Panc1 (cell line): ENCODE measurements at regions not wholly inside any gene's neighbourhood (a gene's known extent, or its start where the extent isn't known, plus 50 kb on each side); places are given as distances from the start of the nearest gene placed in this dataset.

Experiments used
- ATAC-seq: fragments of 200-7000 bp; cut with Tn5 transposase; 2 replicates; pipeline ENCODE4 v1.9.1; 2020; ENCODE audit warnings: mild to moderate bottlenecking, moderate library complexity
- BruUV-seq: library from RNA; stranded (reverse); fragments of 400-500 nt; replicated peaks from 2 replicates; lab custom pipeline; 2021; lab: Mats Ljungman, UMichigan
- CTCF ChIA-PET: fragments of 300-600 bp; sonication (Branson Sonifier 250); formaldehyde crosslinking; loops from one replicate; lab custom pipeline; 2022; ENCODE audit warnings: antibody characterized with exemption; lab: Charles Lee
- POLR2A ChIA-PET: fragments of 300-600 bp; sonication (Branson Sonifier 250); formaldehyde crosslinking; loops from one replicate; lab custom pipeline; 2022; ENCODE audit warnings: antibody characterized with exemption; lab: Charles Lee
- DNase-seq: peaks from one replicate; pipeline ENCODE4 v3.0.0-alpha.2; 2010; ENCODE audit warnings: low read depth, low spot score
- H3K27ac ChIP-seq: 2 replicates; pipeline ENCODE4 v1.5.1; 2011; ENCODE audit warnings: mild to moderate bottlenecking, low read length, inconsistent platforms
- H3K27me3 ChIP-seq: fragments of 200-500 bp; sonication (Bioruptor generic); 2 replicates; pipeline ENCODE4 v1.6.0; 2014; ENCODE audit warnings: low read length, inconsistent platforms; ENCODE audit not compliant: control insufficient read depth, insufficient read depth
- H3K36me3 ChIP-seq: fragments of 200-500 bp; sonication (Bioruptor generic); 2 replicates; pipeline ENCODE4 v1.5.1; 2014; ENCODE audit warnings: inconsistent platforms, mild to moderate bottlenecking, low read length, moderate library complexity; ENCODE audit not compliant: control insufficient read depth, insufficient read depth
- H3K4me1 ChIP-seq: 2 replicates; pipeline ENCODE4 v1.5.1; 2011; ENCODE audit warnings: inconsistent platforms, mild to moderate bottlenecking, low read length, moderate library complexity; ENCODE audit not compliant: control insufficient read depth, insufficient read depth
- H3K4me3 ChIP-seq, 2 experiments: 2 replicates each; pipeline ENCODE4 v1.5.1; 2011 to 2012; ENCODE audit warnings: low read depth in 2 of 2, low read length in 2 of 2, mild to moderate bottlenecking in 2 of 2, inconsistent platforms in 1 of 2, moderate library complexity in 1 of 2
- H3K9me3 ChIP-seq: fragments of 200-500 bp; sonication (Bioruptor generic); 2 replicates; pipeline ENCODE4 v1.5.1; 2014; ENCODE audit warnings: low read depth, mild to moderate bottlenecking, inconsistent platforms, low read length, moderate library complexity; ENCODE audit not compliant: control insufficient read depth, insufficient read depth
- POLR2AphosphoS5 ChIP-seq: IDR thresholded peaks from 2 replicates; pipeline ENCODE4 v1.6.1; 2012; ENCODE audit warnings: mild to moderate bottlenecking, low read depth, low read length, moderate library complexity
- SIN3A ChIP-seq: IDR thresholded peaks from 2 replicates; pipeline ENCODE4 v1.6.1; 2012; ENCODE audit warnings: low read depth, mild to moderate bottlenecking, low read length, moderate library complexity, borderline replicate concordance; ENCODE audit not compliant: insufficient read depth
- TCF7L2 ChIP-seq: IDR thresholded peaks from 2 replicates; pipeline ENCODE4 v1.6.1; 2011; ENCODE audit warnings: mild to moderate bottlenecking, low read depth, low read length, inconsistent platforms
- in situ Hi-C: cut with HindIII; loops from 2 replicates; pipeline ENCODE4 v1.10.0; 2016; ENCODE audit warnings: low sequenced_read_pairs, low pct_unique_long_range_greater_than_20kb
- intact Hi-C: fragments of 100-400 bp; cut with micrococcal nuclease; formaldehyde crosslinking; loops from one replicate; pipeline ENCODE4 v1.10.0; 2022; ENCODE audit not compliant: unreplicated experiment
- TF ChIP-seq, protein P1 (sequence below): fragments of 450-650 bp; IDR thresholded peaks from 2 replicates; pipeline ENCODE4 v1.5.1; 2017; ENCODE audit warnings: mild to moderate bottlenecking
- TF ChIP-seq, protein P2 (sequence below), 2 experiments: IDR thresholded peaks; 2 replicates each; pipeline ENCODE4 v1.6.1; 2011 to 2012; ENCODE audit warnings: low read depth in 2 of 2, control low read depth in 1 of 2, low read length in 1 of 2, mild to moderate bottlenecking in 1 of 2, moderate library complexity in 1 of 2; ENCODE audit not compliant: insufficient read depth in 1 of 2

DNA sequence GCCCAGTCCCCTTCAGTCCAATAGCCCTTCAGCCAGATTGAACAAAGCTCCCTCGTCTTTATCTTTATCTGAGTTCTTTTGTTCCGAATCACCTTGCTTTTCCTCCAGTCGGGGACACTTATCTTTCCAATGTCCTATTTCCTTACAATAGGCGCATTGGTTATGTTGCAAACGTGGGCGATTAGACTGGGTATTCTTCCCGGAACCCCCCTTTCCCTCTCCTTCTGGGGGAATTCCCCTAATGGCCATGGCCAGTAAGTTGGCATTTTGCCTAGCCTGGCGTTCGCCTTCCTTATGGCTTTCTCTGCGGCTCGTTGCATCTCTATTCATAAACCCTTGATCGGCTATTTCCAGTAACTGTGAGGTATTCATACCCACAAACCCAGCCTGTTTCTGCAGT is 82.2 kb upstream of the VEPH1 start:
- no peaks in the 10 kb centered on the region for H3K4me1 ChIP-seq
- no peaks in the 10 kb centered on the region for H3K9me3 ChIP-seq
- intact Hi-C loops, result no loop called here
- no peak overlapping the region for H3K4me3 ChIP-seq
- H3K27me3 ChIP-seq, result no peaks in the 10 kb centered on the region; the same call in 1 of the 2 replicates
- ATAC-seq, result no peak
- no peak overlapping the region for H3K27ac ChIP-seq
- ChIA-PET CTCF (interaction anchor here (0.7 kb wide), 1 partner anchor 53 kb away, joined by 3 read pairs; no protein-coding TSS in a partner anchor), POLR2A (no interaction called here)
- no peaks in the 10 kb centered on the region for H3K36me3 ChIP-seq
- DNase-seq, result no peak
- TF ChIP-seq, protein P1, sequence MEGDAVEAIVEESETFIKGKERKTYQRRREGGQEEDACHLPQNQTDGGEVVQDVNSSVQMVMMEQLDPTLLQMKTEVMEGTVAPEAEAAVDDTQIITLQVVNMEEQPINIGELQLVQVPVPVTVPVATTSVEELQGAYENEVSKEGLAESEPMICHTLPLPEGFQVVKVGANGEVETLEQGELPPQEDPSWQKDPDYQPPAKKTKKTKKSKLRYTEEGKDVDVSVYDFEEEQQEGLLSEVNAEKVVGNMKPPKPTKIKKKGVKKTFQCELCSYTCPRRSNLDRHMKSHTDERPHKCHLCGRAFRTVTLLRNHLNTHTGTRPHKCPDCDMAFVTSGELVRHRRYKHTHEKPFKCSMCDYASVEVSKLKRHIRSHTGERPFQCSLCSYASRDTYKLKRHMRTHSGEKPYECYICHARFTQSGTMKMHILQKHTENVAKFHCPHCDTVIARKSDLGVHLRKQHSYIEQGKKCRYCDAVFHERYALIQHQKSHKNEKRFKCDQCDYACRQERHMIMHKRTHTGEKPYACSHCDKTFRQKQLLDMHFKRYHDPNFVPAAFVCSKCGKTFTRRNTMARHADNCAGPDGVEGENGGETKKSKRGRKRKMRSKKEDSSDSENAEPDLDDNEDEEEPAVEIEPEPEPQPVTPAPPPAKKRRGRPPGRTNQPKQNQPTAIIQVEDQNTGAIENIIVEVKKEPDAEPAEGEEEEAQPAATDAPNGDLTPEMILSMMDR, result no peak
- TF ChIP-seq SIN3A (no peak), TCF7L2 (no peak), POLR2AphosphoS5 (no peak)
- TF ChIP-seq, protein P2, sequence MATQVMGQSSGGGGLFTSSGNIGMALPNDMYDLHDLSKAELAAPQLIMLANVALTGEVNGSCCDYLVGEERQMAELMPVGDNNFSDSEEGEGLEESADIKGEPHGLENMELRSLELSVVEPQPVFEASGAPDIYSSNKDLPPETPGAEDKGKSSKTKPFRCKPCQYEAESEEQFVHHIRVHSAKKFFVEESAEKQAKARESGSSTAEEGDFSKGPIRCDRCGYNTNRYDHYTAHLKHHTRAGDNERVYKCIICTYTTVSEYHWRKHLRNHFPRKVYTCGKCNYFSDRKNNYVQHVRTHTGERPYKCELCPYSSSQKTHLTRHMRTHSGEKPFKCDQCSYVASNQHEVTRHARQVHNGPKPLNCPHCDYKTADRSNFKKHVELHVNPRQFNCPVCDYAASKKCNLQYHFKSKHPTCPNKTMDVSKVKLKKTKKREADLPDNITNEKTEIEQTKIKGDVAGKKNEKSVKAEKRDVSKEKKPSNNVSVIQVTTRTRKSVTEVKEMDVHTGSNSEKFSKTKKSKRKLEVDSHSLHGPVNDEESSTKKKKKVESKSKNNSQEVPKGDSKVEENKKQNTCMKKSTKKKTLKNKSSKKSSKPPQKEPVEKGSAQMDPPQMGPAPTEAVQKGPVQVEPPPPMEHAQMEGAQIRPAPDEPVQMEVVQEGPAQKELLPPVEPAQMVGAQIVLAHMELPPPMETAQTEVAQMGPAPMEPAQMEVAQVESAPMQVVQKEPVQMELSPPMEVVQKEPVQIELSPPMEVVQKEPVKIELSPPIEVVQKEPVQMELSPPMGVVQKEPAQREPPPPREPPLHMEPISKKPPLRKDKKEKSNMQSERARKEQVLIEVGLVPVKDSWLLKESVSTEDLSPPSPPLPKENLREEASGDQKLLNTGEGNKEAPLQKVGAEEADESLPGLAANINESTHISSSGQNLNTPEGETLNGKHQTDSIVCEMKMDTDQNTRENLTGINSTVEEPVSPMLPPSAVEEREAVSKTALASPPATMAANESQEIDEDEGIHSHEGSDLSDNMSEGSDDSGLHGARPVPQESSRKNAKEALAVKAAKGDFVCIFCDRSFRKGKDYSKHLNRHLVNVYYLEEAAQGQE (IDR thresholded peaks at IDR 0.05; ENCODE audit: insufficient read depth in 1 of 2, low read depth in 2 of 2, low read length in 1 of 2), result no peak
- in situ Hi-C loops, result no loop called here
- no TSS peak for BruUV-seq

DNA sequence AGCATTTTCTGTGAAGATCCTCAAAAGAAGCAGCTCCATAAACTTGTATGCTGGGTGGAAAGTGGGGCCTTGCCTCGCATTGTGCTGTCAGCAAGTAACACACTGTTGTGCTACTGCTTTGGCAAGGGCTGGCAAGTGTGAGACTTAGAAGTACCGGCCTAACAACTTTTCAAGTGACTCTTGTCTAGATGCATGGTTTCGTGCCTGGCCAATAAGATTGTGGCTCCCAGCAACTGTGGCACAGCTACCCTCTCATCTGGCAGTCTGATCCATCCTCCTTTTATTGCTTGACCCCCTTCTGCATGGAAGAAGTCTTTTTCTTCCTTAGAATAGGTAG is 79.4 kb upstream of the VEPH1 start:
- H3K36me3 ChIP-seq, result no peaks in the 10 kb centered on the region
- BruUV-seq, result no TSS peak
- intact Hi-C loops, result no loop called here
- in situ Hi-C loops, result no loop called here
- H3K27ac ChIP-seq, result no peak overlapping the region
- ChIA-PET CTCF (no interaction called here), POLR2A (no interaction called here)
- H3K9me3 ChIP-seq, result no peaks in the 10 kb centered on the region
- no peaks in the 10 kb centered on the region for H3K27me3 ChIP-seq
- ATAC-seq (no peak), DNase-seq (no peak)
- no peaks in the 10 kb centered on the region for H3K4me1 ChIP-seq
- TF ChIP-seq POLR2AphosphoS5 (no peak), TCF7L2 (no peak), SIN3A (no peak)
- TF ChIP-seq, protein P2 (IDR thresholded peaks at IDR 0.05; ENCODE audit: insufficient read depth in 1 of 2, low read depth in 2 of 2, low read length in 1 of 2), result no peak
- TF ChIP-seq, protein P1, result no peak
- H3K4me3 ChIP-seq, result no peak overlapping the region
